LHCN-M2 (cell line): ENCODE measurements at regions not wholly inside any gene's neighbourhood (a gene's known extent, or its start where the extent isn't known, plus 50 kb on each side); places are given as distances from the start of the nearest gene placed in this dataset.
"Not testable (repeated sequence)": the region's sequence is repeated elsewhere in the genome, so short reads cannot be mapped to it uniquely, and the experiment has no call there.

ENCODE experiments used
- DNase-seq: peaks from one replicate; pipeline ENCODE4 v3.0.0-alpha.2; 2012; ENCODE audit warnings: low read depth

DNA sequence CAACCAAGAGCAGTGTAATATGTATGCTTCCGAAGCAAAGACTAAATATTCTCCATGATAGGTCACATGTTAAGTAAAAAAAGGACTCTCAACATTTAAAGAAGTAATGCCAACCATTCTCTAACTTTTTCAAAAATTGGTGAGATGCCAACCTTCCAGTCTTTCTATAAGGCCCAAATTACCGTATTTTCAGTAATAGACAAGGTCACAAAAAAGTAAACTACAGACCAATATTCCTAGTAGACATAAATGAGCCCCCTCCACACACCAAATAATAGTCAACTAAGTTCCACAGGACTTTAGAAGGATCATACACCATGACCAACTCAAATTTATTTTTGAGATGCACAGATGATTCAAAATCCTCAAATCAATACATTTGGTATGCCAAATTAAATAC lies 867.4 kb downstream of the TMEM121 start:
- DNase-seq: no peak

GRCh38 chr14:106395456-106396050 lies 869.2 kb downstream of the TMEM121 start:
- DNase-seq: no peak

DNA sequence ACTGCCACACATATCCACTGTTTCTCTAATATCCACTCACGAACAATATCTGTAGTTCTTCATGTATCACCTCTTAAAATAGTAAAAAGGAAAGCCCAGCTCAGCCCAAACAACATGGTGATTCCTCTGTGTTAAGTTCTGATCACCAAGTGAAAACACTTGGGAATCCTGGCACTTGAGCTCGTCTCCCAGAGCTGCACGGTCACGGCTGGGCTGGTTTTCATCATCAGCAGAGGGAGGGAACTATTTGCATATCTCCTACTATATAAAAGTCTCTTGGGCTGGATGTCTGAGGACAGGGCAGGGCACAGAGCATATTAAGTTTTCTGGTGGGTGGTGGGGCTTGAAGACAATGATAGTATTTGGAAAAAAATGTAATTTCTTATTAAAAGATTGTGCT lies 870.6 kb downstream of the TMEM121 start:
- DNase-seq: no peak

DNA sequence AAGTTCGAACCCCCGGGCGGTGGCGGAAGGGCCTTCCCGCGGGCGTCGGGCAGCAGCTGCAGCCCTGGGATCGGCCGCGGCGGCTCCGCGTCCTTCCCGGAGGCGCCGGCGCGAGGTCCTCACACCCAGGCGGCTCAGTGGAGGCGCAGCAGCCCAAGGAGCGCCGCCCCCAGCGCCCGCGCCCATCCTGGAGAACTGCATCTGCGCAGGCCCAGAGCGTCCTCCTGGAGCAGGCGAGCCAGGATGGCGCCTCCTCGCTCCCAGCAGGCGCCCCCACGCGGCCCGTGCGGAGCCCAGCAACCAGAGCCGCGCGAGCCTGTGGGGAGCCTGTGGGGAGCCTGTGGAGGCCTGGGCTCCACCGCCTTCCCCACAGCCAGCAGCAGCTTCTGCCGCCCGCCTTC lies 872.5 kb downstream of the TMEM121 start:
- not testable (repeated sequence) for DNase-seq

DNA sequence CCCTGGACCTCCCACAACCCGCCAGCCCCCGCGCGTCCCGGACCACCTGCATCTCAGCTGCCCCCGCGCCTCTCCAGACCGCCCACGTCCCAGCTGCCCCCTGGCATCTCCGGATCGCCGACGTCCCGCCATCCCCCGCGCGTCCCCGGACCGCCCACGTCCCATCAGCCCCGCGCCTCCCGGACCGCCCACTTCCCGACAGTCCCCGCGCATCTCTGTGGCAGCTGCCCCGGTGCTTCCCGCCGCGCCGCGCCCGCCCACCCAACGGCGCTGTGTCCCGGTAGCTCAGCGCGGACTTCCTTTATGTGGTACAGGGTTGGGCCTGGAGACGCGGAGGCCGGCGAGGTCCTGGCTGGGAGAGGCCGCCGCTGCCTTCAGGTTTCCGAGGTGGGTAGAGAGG lies 874.9 kb downstream of the TMEM121 start:
- DNase-seq: not testable (repeated sequence)

DNA sequence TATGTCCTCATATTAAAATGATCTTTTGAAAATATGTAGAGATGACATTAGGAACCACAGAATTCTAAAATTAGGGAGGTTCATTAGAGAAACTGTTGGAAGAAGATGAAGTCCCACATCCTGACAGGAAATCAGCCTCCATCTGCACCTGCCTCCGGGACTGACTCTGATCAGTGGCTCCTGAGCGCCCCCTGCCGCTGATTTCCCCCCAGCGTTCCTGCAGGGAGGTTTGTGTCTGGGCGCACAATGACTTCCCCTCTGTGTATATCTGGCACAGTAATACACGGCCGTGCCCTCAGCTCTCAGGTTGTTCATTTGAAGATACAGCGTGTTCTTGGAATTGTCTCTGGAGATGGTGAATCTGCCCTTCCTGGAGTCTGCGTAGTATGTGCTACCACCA lies 883.8 kb downstream of the TMEM121 start:
- DNase-seq: not testable (repeated sequence)

- no peak for DNase-seq
Observed at GRCh38 chr14:106414464-106414863, 888.1 kb downstream of the TMEM121 start.

GRCh38 chr14:106417224-106418049 lies 891.1 kb downstream of the TMEM121 start:
- peak; percentile 5 for DNase-seq

GRCh38 chr14:106419376-106419965 lies 893.1 kb downstream of the TMEM121 start:
- DNase-seq: no peak

DNA sequence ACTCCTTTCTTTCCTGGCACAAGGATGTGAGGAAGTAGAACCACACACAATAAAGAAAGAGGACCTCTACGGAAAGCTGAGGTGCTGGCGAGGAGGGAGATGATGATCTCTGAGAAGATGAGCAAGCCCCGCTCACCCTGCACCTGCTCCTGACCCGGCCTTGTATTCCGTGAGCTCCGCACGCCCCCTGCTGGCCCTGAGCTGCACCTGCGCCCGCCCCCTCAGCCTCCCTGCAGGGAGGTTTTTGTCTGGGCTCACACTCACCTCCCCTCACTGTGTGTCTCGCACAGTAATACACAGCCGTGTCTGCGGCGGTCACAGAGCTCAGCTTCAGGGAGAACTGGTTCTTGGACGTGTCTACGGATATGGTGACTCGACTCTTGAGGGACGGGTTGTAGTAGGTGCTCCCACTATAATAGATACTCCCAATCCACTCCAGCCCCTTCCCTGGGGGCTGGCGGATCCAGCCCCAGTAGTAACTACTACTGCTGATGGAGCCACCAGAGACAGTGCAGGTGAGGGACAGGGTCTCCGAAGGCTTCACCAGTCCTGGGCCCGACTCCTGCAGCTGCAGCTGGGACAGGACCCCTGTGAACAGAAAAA lies 895.1 kb downstream of the TMEM121 start:
- DNase-seq: not testable (repeated sequence)

DNA sequence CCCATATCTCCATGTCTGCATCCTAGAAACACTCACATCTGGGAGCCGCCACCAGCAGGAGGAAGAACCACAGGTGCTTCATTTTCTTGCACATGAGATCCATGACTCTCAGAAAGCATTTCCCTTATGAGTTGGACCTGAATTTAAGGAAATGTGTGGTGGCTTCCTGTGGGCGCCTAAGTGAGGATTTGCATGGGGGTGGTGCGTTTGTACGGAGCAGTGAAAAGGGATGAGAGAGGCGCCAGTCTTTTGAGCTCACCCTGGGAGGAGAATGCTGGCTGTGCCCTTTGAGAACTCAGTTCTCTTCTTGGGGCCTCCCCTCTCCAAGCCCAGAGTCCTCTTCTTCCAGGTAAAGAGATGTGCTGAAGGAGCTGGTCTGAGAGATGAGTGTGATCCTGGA lies 895.7 kb downstream of the TMEM121 start:
- no peak for DNase-seq

- not testable (repeated sequence) for DNase-seq
Observed at GRCh38 chr14:106425150-106425549, 898.8 kb downstream of the TMEM121 start.

DNA sequence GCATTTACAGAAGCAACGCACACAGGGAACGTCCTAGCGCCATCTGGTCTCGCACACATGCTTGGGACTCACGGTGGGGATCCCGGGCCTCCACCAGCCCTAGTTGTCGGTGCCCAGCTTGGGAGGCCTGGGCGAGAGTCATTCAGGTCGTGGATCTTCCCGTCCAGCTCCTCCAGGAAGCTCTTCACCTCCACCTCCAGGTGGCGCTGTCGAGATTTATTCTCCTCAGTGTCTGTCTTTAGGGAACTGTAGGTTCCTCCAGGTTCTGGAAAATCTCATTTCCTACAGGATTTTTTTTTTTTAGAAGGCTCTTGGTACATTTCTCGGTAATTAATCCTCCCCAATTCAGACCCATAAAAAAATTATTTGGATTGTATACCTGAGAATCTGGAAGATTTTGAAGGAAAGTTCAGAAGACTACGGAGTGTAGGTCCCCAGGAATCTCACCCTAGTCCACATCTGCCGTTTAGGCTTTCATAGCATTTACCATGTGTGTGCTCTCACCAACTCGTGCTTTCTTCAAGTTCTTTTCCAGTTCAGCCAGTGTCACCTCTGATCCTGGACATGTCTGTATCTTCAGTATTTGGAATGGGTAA lies 910.0 kb downstream of the TMEM121 start:
- peak; percentile 1 for DNase-seq

GRCh38 chr14:106442857-106443256 lies 916.5 kb downstream of the TMEM121 start:
- no peak for DNase-seq

GRCh38 chr14:106455026-106455425 lies 928.6 kb downstream of the TMEM121 start:
- DNase-seq: no peak

- no peak for DNase-seq
Observed at GRCh38 chr14:106459971-106460730, 933.8 kb downstream of the TMEM121 start.

GRCh38 chr14:106460916-106461315 lies 934.5 kb downstream of the TMEM121 start:
- no peak for DNase-seq

DNA sequence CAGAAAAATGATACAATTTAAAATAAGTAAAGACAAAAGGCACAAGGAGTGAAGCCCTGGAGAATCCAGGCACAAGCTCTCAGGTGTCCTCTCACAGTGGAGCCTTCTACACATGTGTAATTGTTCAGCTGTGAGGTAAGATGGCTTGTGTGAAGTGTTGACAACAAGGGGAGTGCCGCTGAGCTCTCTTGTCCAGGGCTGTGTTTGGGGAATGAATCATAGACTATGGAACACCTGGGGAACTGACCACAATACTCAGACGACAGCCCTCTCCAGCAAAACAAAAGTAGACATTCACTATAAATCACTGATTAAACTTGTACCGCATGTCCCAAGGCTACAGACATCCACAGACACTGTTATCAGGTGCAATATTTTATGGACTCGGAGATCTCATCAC lies 940.1 kb downstream of the TMEM121 start:
- DNase-seq: peak; percentile 4

DNA sequence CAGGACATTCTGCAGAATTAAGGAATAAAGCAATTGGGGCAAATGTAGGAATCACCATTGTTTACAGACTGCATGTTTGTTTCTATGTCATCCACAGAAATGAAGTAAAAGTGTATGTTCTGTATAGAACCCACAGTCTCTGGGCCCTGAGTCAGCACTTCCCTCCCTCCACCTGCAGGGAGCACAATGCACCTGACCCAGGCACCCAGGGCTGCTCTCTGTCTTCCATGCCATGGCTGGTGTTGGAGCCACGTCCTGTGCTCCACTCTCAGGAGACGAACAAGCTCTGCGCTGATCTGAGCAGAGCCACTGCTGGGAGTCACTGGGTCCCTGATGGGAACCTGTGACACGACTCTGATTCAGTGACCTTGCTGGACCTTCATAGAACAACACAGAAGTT lies 942.5 kb downstream of the TMEM121 start:
- not testable (repeated sequence) for DNase-seq

DNA sequence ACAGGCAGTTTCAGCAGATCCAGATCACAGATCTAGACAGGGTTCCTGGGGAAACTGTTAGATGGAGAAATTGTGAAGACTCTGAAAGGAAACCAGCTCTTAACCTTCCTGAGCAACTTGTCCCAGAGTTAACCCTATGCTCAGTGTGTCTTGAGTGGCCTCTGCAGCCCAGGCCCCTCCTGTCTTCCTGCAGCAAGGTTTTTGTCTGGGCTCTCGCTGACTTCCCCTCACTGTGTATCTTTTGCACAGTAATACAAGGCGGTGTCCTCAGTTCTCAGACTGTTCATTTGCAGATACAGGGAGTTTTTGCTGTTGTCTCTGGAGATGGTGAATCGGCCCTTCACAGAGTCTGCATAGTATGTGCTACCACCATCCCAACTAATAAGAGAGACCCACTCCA lies 943.6 kb downstream of the TMEM121 start:
- not testable (repeated sequence) for DNase-seq
